GM23338 (cell line): ENCODE measurements at regions not wholly inside any gene's neighbourhood (a gene's known extent, or its start where the extent isn't known, plus 50 kb on each side); places are given as distances from the start of the nearest gene placed in this dataset.

ENCODE experiments used
- ATAC-seq: fragments of 200-7000 bp; cut with Tn5 transposase; 3 replicates; pipeline ENCODE4 v1.9.1; 2020
- DNase-seq: peaks from one replicate; pipeline ENCODE4 v3.0.0-alpha.2; 2015; ENCODE audit warnings: low spot score
- H2AFZ ChIP-seq: fragments of 200-600 bp; sonication (generic); 2 replicates; pipeline ENCODE4 v1.8.0; 2016; ENCODE audit warnings: antibody characterized with exemption, mild to moderate bottlenecking, moderate library complexity
- H3F3A ChIP-seq: fragments of 200-600 bp; sonication (generic); replicated peaks from 2 replicates; pipeline ENCODE4 v1.8.0; 2017; ENCODE audit warnings: antibody characterized with exemption, mixed run types, low read depth
- H3K27ac ChIP-seq: fragments of 200-600 bp; sonication (generic); 2 replicates; pipeline ENCODE4 v1.6.1; 2016; ENCODE audit warnings: low read depth
- H3K27me3 ChIP-seq: fragments of 200-600 bp; sonication (generic); 2 replicates; pipeline ENCODE4 v1.8.0; 2016; ENCODE audit warnings: mild to moderate bottlenecking, mixed run types, moderate library complexity; ENCODE audit not compliant: insufficient read depth
- H3K36me3 ChIP-seq: fragments of 200-600 bp; sonication (generic); 2 replicates; pipeline ENCODE4 v1.8.0; 2016; ENCODE audit warnings: mild to moderate bottlenecking; ENCODE audit not compliant: insufficient read depth
- H3K4me1 ChIP-seq: fragments of 200-600 bp; sonication (generic); 2 replicates; pipeline ENCODE4 v1.8.0; 2016; ENCODE audit warnings: mild to moderate bottlenecking, moderate library complexity; ENCODE audit not compliant: insufficient read depth
- H3K4me2 ChIP-seq: fragments of 200-600 bp; sonication (generic); 2 replicates; pipeline ENCODE4 v1.7.1; 2017; ENCODE audit warnings: mixed run types
- H3K4me3 ChIP-seq: fragments of 200-600 bp; sonication (generic); 2 replicates; pipeline ENCODE4 v1.6.1; 2016; ENCODE audit warnings: mixed run types
- H3K79me2 ChIP-seq: fragments of 200-600 bp; sonication (generic); replicated peaks from 2 replicates; pipeline ENCODE4 v1.8.0; 2017; ENCODE audit warnings: mild to moderate bottlenecking; ENCODE audit not compliant: insufficient read depth
- H3K9me2 ChIP-seq: fragments of 200-600 bp; sonication (generic); 2 replicates; pipeline ENCODE4 v1.8.0; 2017; ENCODE audit not compliant: insufficient read depth
- H4K20me1 ChIP-seq: fragments of 200-600 bp; sonication (generic); replicated peaks from 2 replicates; pipeline ENCODE4 v1.8.0; 2017; ENCODE audit warnings: mild to moderate bottlenecking; ENCODE audit not compliant: insufficient read depth
- H3K27ac Mint-ChIP-seq: 2 replicates; pipeline ENCODE4 v1.8.0; 2020; ENCODE audit warnings: inconsistent platforms, mild to moderate bottlenecking, moderate library complexity, mixed read lengths
- H3K27me3 Mint-ChIP-seq: 3 replicates; pipeline ENCODE4 v1.8.0; 2022; ENCODE audit warnings: low read depth, mild to moderate bottlenecking, moderate library complexity, mixed read lengths, inconsistent platforms; ENCODE audit not compliant: insufficient read depth, poor library complexity
- H3K36me3 Mint-ChIP-seq: 3 replicates; pipeline ENCODE4 v1.8.0; 2021; ENCODE audit warnings: low read depth, mild to moderate bottlenecking, inconsistent platforms, moderate library complexity, mixed read lengths
- H3K4me1 Mint-ChIP-seq: 3 replicates; pipeline ENCODE4 v1.8.0; 2020; ENCODE audit warnings: mild to moderate bottlenecking, inconsistent platforms, mixed read lengths
- H3K4me3 Mint-ChIP-seq: 3 replicates; pipeline ENCODE4 v1.8.0; 2021; ENCODE audit warnings: moderate library complexity, mild to moderate bottlenecking, inconsistent platforms, mixed read lengths
- H3K9me3 Mint-ChIP-seq: 3 replicates; pipeline ENCODE4 v1.8.0; 2020; ENCODE audit warnings: moderate library complexity, mild to moderate bottlenecking, inconsistent platforms, mixed read lengths
- CREB1 ChIP-seq: fragments of 250-450 bp; sonication (Bioruptor Pico); IDR thresholded peaks from 2 replicates; pipeline ENCODE4 v1.5.0; 2020; ENCODE audit warnings: low read depth, mild to moderate bottlenecking, moderate library complexity
- CTCF ChIP-seq, 2 experiments: fragments of 200-600 bp in 1 of 2; sonication (generic) in 1 of 2; conservative IDR thresholded peaks; 2 replicates each; pipeline versions ENCODE4 v1.5.1 to v1.6.1; 2016 to 2017; ENCODE audit warnings: antibody characterized with exemption in 2 of 2, low read depth in 2 of 2, mild to moderate bottlenecking in 2 of 2, moderate library complexity in 1 of 2
- ETS1 ChIP-seq: IDR thresholded peaks from 2 replicates; pipeline ENCODE4 v1.6.1; 2016; ENCODE audit warnings: antibody characterized with exemption
- EZH2 ChIP-seq: fragments of 200-600 bp; sonication (generic); IDR thresholded peaks from one replicate; pipeline ENCODE4 v1.8.0; 2017; ENCODE audit warnings: antibody characterized with exemption, mild to moderate bottlenecking, low read depth; ENCODE audit not compliant: unreplicated experiment
- EZH2phosphoT487 ChIP-seq: fragments of 200-600 bp; sonication (generic); IDR thresholded peaks from one replicate; pipeline ENCODE4 v1.8.1; 2018; ENCODE audit warnings: antibody characterized with exemption; ENCODE audit not compliant: unreplicated experiment
- JUNB ChIP-seq: IDR thresholded peaks from one replicate; pipeline ENCODE4 v1.6.1; 2016; ENCODE audit warnings: antibody characterized with exemption; ENCODE audit not compliant: unreplicated experiment
- NANOG ChIP-seq: IDR thresholded peaks from 2 replicates; pipeline ENCODE4 v1.6.1; 2016; ENCODE audit warnings: antibody characterized with exemption, borderline replicate concordance
- POLR2AphosphoS5 ChIP-seq: IDR thresholded peaks from 2 replicates; pipeline ENCODE4 v1.6.1; 2016; ENCODE audit warnings: antibody characterized with exemption, low read depth
- REST ChIP-seq: IDR thresholded peaks from one replicate; pipeline ENCODE4 v1.6.1; 2018; ENCODE audit warnings: antibody characterized with exemption; ENCODE audit not compliant: unreplicated experiment
- STAT1 ChIP-seq: IDR thresholded peaks from one replicate; pipeline ENCODE4 v1.6.1; 2016; ENCODE audit warnings: antibody characterized with exemption; ENCODE audit not compliant: unreplicated experiment
- ZNF114 ChIP-seq: fragments of 250-450 bp; sonication (Bioruptor Pico); IDR thresholded peaks from 2 replicates; pipeline ENCODE4 v1.5.0; 2020; ENCODE audit warnings: mild to moderate bottlenecking, moderate library complexity
- ZNF331 ChIP-seq: fragments of 250-450 bp; sonication (Bioruptor Pico); IDR thresholded peaks from 2 replicates; pipeline ENCODE4 v1.5.0; 2020; ENCODE audit warnings: low read depth, mild to moderate bottlenecking, moderate library complexity

- TF ChIP-seq CTCF (conservative IDR thresholded peaks at IDR 0.05; ENCODE audit: low read depth in 2 of 2) (no peak), ETS1 (no peak), EZH2phosphoT487 (no peak), EZH2 (no peak), CREB1 (CRISPR knock-in tag) (no peak)
Observed at GRCh38 chr2:59173325-59173724, 932.2 kb upstream of the FANCL start (continued).

- no peak overlapping the region for H3K4me3 ChIP-seq
- H3K4me1 Mint-ChIP-seq, result peaks cover 22% of the 10 kb centered on the region
- no peaks in the 10 kb centered on the region for H4K20me1 ChIP-seq
- DNase-seq, result no peak
- no peaks in the 10 kb centered on the region for H3K4me1 ChIP-seq
- H3K27ac ChIP-seq, result no peak overlapping the region
- no peaks in the 10 kb centered on the region for H3K79me2 ChIP-seq
- no peak overlapping the region for H3K4me2 ChIP-seq
- no peaks in the 10 kb centered on the region for H3K36me3 Mint-ChIP-seq
- ATAC-seq, result no peak
- H2AFZ ChIP-seq, result no peak overlapping the region
- H3K4me3 Mint-ChIP-seq, result no peak overlapping the region
- H3F3A ChIP-seq, result no peaks in the 10 kb centered on the region
- H3K36me3 ChIP-seq, result no peaks in the 10 kb centered on the region
- TF ChIP-seq NANOG, result no peak
- no peak for TF ChIP-seq EZH2
- TF ChIP-seq JUNB, result no peak
- no peak for TF ChIP-seq CTCF (conservative IDR thresholded peaks at IDR 0.05; ENCODE audit: low read depth in 2 of 2)
- no peak for TF ChIP-seq STAT1
- no peak for TF ChIP-seq ETS1
- no peak for TF ChIP-seq REST
- no peak for TF ChIP-seq ZNF331 (CRISPR knock-in tag)
- no peak for TF ChIP-seq EZH2phosphoT487
- no peak for TF ChIP-seq POLR2AphosphoS5
- TF ChIP-seq CREB1 (CRISPR knock-in tag), result no peak
- no peak for TF ChIP-seq ZNF114 (CRISPR knock-in tag)
- 0 out of 2 replicates have a peak, but pooled peaks cover 3% of the 10 kb centered on the region for H3K9me2 ChIP-seq
- no peaks in the 10 kb centered on the region for H3K27me3 Mint-ChIP-seq
- no peaks in the 10 kb centered on the region for H3K27me3 ChIP-seq
- H3K9me3 Mint-ChIP-seq, result no peaks in the 10 kb centered on the region
- H3K27ac Mint-ChIP-seq, result no peak overlapping the region
Observed at GRCh38 chr2:59171019-59171418, 929.9 kb upstream of the FANCL start.
